KOPT-K1 (cell line): ENCODE measurements at regions not wholly inside any gene's neighbourhood (a gene's known extent, or its start where the extent isn't known, plus 50 kb on each side); places are given as distances from the start of the nearest gene placed in this dataset.

Experiments used
- H3K27ac ChIP-seq: fragments of 200-600 bp; sonication (generic); 2 replicates; pipeline ENCODE4 v1.5.1; 2016; ENCODE audit warnings: antibody characterized with exemption, mild to moderate bottlenecking, low read depth, low read length; ENCODE audit not compliant: poor library complexity, severe bottlenecking
- H3K36me3 ChIP-seq: fragments of 200-600 bp; sonication (generic); 2 replicates; pipeline ENCODE4 v1.5.1; 2017; ENCODE audit warnings: antibody characterized with exemption, mild to moderate bottlenecking, low read length, moderate library complexity; ENCODE audit not compliant: insufficient read depth
- H3K9me3 ChIP-seq: fragments of 200-600 bp; sonication (generic); 2 replicates; pipeline ENCODE4 v1.5.1; 2017; ENCODE audit warnings: antibody characterized with exemption, low read length, mild to moderate bottlenecking; ENCODE audit not compliant: insufficient read depth, poor library complexity, severe bottlenecking

- H3K9me3 ChIP-seq = peaks cover 4% of the 10 kb centered on the region
- H3K27ac ChIP-seq = no peak overlapping the region
- no peaks in the 10 kb centered on the region for H3K36me3 ChIP-seq
Observed at GRCh38 chr12:94057262-94058151, 90.9 kb upstream of the PLXNC1 start.

- no peaks in the 10 kb centered on the region for H3K36me3 ChIP-seq
Observed at GRCh38 chr12:94059394-94060368, 88.7 kb upstream of the PLXNC1 start.

GRCh38 chr12:94062194-94062593 lies 86.2 kb upstream of the PLXNC1 start:
- H3K27ac ChIP-seq = no peak overlapping the region
- peaks cover 4% of the 10 kb centered on the region for H3K9me3 ChIP-seq
- H3K36me3 ChIP-seq = no peaks in the 10 kb centered on the region

More at GRCh38 chr12:94059394-94060368, 88.7 kb upstream of the PLXNC1 start:
- peaks cover 4% of the 10 kb centered on the region for H3K9me3 ChIP-seq
- H3K27ac ChIP-seq = no peak overlapping the region

GRCh38 chr12:94062796-94063635 lies 85.4 kb upstream of the PLXNC1 start:
- Histone ChIP-seq H3K9me3 (peaks cover 4% of the 10 kb centered on the region), H3K27ac (no peak overlapping the region), H3K36me3 (no peaks in the 10 kb centered on the region)

- Histone ChIP-seq H3K27ac (no peak overlapping the region), H3K36me3 (no peaks in the 10 kb centered on the region), H3K9me3 (no peaks in the 10 kb centered on the region)
Observed at GRCh38 chr12:94070520-94070919, 77.9 kb upstream of the PLXNC1 start.

GRCh38 chr12:94071258-94071657 lies 77.1 kb upstream of the PLXNC1 start:
- H3K9me3 ChIP-seq = no peaks in the 10 kb centered on the region
- no peak overlapping the region for H3K27ac ChIP-seq
- H3K36me3 ChIP-seq = no peaks in the 10 kb centered on the region

- Histone ChIP-seq H3K27ac (no peak overlapping the region), H3K36me3 (no peaks in the 10 kb centered on the region), H3K9me3 (no peaks in the 10 kb centered on the region)
Observed at GRCh38 chr12:94073441-94074051, 74.8 kb upstream of the PLXNC1 start.

GRCh38 chr12:94074216-94074979 lies 74.0 kb upstream of the PLXNC1 start:
- no peaks in the 10 kb centered on the region for H3K9me3 ChIP-seq
- H3K36me3 ChIP-seq = no peaks in the 10 kb centered on the region
- no peak overlapping the region for H3K27ac ChIP-seq

GRCh38 chr12:94074980-94075629 lies 73.3 kb upstream of the PLXNC1 start:
- H3K27ac ChIP-seq = no peak overlapping the region
- no peaks in the 10 kb centered on the region for H3K9me3 ChIP-seq
- no peaks in the 10 kb centered on the region for H3K36me3 ChIP-seq

GRCh38 chr12:94077209-94077608 lies 71.2 kb upstream of the PLXNC1 start:
- Histone ChIP-seq H3K9me3 (no peaks in the 10 kb centered on the region), H3K27ac (no peak overlapping the region), H3K36me3 (no peaks in the 10 kb centered on the region)

GRCh38 chr12:94078138-94078723 lies 70.1 kb upstream of the PLXNC1 start:
- H3K9me3 ChIP-seq = no peaks in the 10 kb centered on the region
- H3K36me3 ChIP-seq = no peaks in the 10 kb centered on the region
- H3K27ac ChIP-seq = no peak overlapping the region

GRCh38 chr12:94078736-94079509 lies 69.5 kb upstream of the PLXNC1 start:
- Histone ChIP-seq H3K36me3 (no peaks in the 10 kb centered on the region), H3K27ac (no peak overlapping the region), H3K9me3 (no peaks in the 10 kb centered on the region)
